ENCODE measurements at regions not wholly inside any gene's neighbourhood (a gene's known extent, or its start where the extent isn't known, plus 50 kb on each side); places are given as distances from the start of the nearest gene placed in this dataset.

DNA sequence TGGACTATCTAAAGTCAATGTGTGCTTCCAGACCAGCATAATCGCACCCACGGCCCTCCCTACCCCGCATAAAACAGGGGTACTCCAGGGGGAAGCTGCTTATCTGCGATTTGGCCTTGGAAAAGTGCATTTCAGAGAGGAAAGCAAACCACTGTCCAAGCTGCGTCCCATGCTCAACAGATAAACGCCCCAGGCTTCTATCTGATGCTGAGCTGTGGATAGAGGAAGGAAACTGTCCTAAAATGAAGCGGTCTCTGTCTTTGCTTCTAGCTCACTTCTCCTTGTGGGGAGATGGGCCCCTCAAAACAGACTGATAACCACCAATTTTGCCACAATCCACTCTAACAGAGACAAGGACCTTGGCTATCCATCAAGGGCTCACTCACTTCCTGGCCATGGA lies 160.5 kb upstream of the TNRC6C start:
- no peak for TF ChIP-seq NR2F6 (IDR thresholded peaks at IDR 0.05)
- TF ChIP-seq NR2F6 (CRISPR knock-in tag; IDR thresholded peaks at IDR 0.05) = no peak
- TF ChIP-seq EP300 (IDR thresholded peaks at IDR 0.05; ENCODE audit: low read depth in 2 of 2, low read length in 2 of 2) = no peak
- no peak for TF ChIP-seq EP300 (CRISPR knock-in tag; IDR thresholded peaks at IDR 0.05; ENCODE audit: borderline replicate concordance)
- no peak for TF ChIP-seq TCF7L2 (IDR thresholded peaks at IDR 0.05; ENCODE audit: low read depth, low read length)
- TF ChIP-seq SIN3A (IDR thresholded peaks at IDR 0.05; ENCODE audit: borderline replicate concordance, low read depth, low read length) = no peak
- no peak for TF ChIP-seq SP1 (IDR thresholded peaks at IDR 0.05)
- TF ChIP-seq SP1 (CRISPR knock-in tag; IDR thresholded peaks at IDR 0.05) = no peak
- no peak for TF ChIP-seq SP2 (CRISPR knock-in tag; IDR thresholded peaks at IDR 0.05)

Measured in HepG2 (cell line).